ENCODE measurements at regions not wholly inside any gene's neighbourhood (a gene's known extent, or its start where the extent isn't known, plus 50 kb on each side); places are given as distances from the start of the nearest gene placed in this dataset.

GRCh38 chrX:68918202-68918601, 89.4 kb downstream of the EFNB1 start:
- DNase-seq, result no peak

DNA sequence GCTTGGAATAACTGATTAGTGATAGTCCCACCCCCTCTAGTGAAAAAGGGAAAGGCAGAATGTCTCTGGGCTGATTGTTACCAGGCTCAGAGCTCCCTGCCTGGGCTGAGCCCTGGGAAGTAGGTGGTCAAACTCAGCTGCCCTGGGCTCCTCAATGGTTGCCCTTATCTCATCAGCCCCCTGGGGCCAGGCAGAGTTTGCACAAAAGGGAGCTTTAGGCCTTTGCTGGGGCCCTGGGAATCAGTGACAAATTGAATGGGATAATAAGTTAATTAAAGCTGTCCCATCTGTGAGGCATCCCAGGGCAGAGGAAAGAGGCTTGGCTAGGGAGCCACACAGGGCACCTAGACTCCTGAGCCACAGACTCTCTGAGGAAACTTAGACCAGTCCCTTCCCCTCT, 89.0 kb downstream of the EFNB1 start:
- no peak for DNase-seq

DNA sequence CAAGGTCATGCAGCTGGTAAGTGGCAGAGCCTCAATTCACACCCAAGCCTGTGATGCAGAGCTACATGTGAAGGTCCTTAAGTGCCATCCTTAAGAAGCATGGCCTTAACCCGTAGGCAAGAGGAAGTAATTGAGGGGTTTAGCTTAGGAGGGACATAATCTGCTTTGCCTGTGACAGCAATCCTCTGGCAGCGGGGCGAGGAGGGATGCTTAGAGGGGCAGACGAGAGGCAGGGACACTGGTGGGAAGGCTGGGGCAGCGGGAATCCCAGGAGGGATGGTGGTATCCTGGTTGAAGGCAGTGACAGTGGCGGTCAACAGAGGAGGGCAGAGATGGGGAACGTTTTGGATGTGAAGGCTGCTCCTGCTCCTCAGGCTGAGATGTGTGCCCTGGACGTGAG, 88.1 kb downstream of the EFNB1 start:
- no peak for DNase-seq

GRCh38 chrX:68915778-68916177, 87.0 kb downstream of the EFNB1 start:
- DNase-seq, result no peak

- no peak for DNase-seq
Measured at GRCh38 chrX:68914479-68914946, 85.7 kb downstream of the EFNB1 start.

GRCh38 chrX:68913249-68913547, 84.4 kb downstream of the EFNB1 start:
- DNase-seq, result no peak

DNA sequence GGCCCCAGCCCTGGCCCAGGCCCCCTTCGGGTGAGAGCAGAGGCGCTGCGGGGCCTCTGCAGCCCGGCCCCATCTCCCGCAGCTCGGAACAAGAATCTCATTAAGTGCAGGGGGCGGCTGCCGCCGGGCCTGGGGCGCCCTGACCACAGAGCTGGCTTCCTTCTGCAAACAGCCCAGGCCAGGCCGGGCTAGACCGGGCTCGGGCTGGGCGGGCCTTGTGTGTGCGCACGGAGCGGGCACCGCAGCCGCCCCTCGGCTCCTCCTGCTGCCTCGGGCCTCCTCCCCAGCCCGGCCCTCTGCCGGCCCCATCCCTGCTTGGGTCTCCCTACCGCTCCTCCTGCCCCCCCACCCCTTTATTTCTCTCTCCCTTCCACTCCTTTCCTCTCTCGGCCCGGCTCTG, 83.3 kb downstream of the EFNB1 start:
- DNase-seq, result no peak

GRCh38 chrX:68910731-68911428, 82.1 kb downstream of the EFNB1 start:
- no peak for DNase-seq

DNA sequence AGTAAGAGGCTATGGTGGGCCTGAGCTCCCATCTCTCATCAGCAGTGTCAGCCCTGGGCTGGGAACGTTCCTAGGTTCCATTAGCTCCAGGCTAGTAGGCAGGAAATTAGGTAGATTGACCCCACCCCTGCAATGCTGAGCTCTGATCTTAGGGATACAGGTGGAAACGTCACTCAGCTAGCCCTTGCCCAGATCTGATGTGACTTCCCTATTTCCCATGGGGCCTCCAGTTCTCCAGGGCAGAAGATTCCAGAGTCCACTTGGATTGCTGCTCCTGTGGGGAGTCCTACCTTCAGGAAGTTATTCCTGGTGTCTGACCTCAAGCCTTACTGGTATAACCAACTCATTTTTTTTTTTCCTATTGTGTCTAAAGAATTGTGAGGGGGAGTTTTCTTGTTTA, 81.1 kb downstream of the EFNB1 start:
- no peak for DNase-seq

DNA sequence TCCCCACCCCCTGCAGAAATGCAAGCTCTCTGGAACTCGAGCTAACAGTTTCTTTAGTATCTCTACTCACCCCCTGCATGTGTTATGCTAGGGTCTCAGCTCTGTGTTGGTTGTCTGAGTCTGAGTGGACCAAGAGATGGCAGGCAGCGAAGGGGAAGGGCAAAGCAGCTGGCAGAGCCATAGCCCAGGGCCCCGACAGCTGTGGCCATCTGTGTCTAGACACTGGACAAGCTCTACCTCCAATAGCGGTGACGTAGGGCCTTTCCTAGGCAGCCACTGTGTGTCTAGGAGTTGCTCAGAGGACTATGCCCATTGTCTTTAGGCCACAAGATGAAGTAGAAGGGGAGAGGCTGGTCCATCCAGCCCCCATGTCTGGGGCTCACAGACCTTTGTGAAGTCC, 79.2 kb downstream of the EFNB1 start:
- no peak for DNase-seq

- DNase-seq, result no peak
Measured at GRCh38 chrX:68902706-68903504, 74.1 kb downstream of the EFNB1 start.

GRCh38 chrX:68901519-68901918, 72.7 kb downstream of the EFNB1 start:
- DNase-seq, result no peak

DNA sequence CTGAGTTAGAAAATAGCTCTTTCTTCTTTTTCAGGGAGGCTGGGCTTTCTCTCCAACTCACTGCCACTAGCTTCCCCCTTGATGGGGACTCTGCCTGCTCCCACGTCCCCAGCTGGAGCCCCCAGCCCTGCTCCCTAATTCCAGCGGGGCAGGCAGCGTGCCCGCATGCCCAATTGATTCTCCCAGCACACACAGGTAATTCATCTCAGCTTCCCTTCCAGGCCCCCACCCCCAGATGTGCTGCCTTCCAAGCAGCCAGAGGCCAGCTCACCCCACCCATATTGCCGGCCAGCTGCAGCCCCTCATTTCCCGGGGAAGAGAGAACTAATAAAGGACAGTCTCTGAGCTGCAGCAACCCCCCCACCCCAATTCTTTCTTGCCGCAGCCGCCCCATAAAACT, 69.8 kb downstream of the EFNB1 start:
- DNase-seq, result no peak

DNA sequence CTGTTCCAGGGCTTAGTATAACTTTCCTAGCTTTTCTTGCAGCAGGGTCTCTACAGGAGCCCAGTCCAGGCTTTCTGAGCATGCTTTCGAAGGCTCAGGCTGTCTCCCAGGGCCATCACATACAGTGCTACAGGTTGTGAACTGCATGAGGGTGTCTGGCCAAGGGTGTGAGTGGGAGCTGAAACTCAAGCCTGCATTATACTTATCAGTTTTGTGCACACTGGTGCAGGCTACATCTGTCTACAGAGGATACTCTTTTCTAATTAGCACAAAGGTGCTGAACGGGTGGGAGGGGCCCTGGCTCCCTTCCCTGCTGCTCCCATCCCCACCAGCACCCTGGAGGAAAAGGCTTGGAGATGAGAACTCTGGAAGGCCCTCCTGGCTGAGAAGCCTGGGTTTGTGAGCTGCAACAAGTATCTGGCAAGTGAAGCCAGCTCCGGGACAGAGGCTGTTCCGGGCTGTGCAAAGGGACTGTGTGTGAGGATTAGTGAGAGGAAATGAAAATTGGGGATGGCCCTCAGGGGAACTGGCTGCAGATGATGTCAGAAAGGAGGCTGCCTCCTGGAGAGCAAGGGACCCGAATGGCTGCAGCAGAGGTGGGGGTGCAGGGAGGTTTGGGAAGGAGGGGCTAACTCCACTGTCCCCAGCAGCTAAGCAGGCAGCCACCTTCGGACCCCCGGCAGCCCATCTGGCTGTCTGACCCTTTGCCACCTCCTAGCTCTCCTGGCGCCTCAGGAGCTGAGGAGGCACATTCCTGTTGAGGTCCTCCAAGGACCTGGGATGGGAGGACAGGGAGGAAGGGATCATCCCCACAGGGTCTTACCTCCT, 68.5 kb downstream of the EFNB1 start:
- no peak for DNase-seq

DNA sequence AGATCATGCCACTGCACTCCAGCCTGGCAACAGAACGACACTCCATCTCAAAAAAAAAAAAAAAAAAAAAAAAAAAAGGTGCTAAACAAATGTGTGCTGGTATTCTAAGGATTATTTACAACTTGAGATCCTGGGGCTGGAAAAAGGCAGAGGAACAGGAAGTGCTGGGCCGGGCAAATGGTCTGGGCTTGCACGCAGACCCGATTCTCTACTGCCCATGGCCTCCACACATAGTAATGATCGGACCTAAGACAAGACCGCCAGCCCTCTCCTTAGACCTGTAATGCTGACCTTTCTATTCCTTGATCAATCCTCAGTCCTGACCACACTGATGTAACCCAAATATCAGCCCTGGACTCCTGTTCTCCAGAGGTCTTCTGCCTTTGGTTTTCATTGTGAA, 67.8 kb downstream of the EFNB1 start:
- no peak for DNase-seq

GRCh38 chrX:68895778-68896177, 67.0 kb downstream of the EFNB1 start:
- DNase-seq, result no peak

GRCh38 chrX:68895341-68895755, 66.5 kb downstream of the EFNB1 start:
- DNase-seq, result peak; percentile 9

- peak; percentile 43 for DNase-seq
Measured at GRCh38 chrX:68894513-68895340, 65.9 kb downstream of the EFNB1 start.

GRCh38 chrX:68894142-68894512, 65.3 kb downstream of the EFNB1 start:
- DNase-seq, result no peak

- DNase-seq, result no peak
Measured at GRCh38 chrX:68892651-68893050, 63.8 kb downstream of the EFNB1 start.

GRCh38 chrX:68892134-68892533, 63.3 kb downstream of the EFNB1 start:
- DNase-seq, result no peak
